Suprapubic skin (tissue), 4 donors: ENCODE measurements at regions not wholly inside any gene's neighbourhood (a gene's known extent, or its start where the extent isn't known, plus 50 kb on each side); places are given as distances from the start of the nearest gene placed in this dataset.

Experiments
- DNase-seq, 2 donors: peaks; one replicate each; pipeline ENCODE4 v3.0.0-alpha.2; 2019; ENCODE audit warnings: low spot score in 2 of 2
- H3K27ac ChIP-seq: fragments of 200-600 bp; sonication (generic); one replicate; pipeline ENCODE4 v1.5.1; 2019
- H3K27me3 ChIP-seq: fragments of 200-600 bp; sonication (generic); one replicate; pipeline ENCODE4 v1.5.1; 2019
- H3K36me3 ChIP-seq: fragments of 200-600 bp; sonication (generic); one replicate; pipeline ENCODE4 v1.5.1; 2019
- H3K4me1 ChIP-seq: fragments of 200-600 bp; sonication (generic); one replicate; pipeline ENCODE4 v1.5.1; 2019
- H3K4me3 ChIP-seq: fragments of 200-600 bp; sonication (generic); one replicate; pipeline ENCODE4 v1.5.1; 2019; ENCODE audit warnings: mild to moderate bottlenecking
- H3K9me3 ChIP-seq: fragments of 200-600 bp; sonication (generic); one replicate; pipeline ENCODE4 v1.5.1; 2019
- EP300 ChIP-seq: sonication (generic); formaldehyde crosslinking; IDR thresholded peaks from one replicate; pipeline ENCODE4 v1.6.1; 2017; ENCODE audit warnings: antibody characterized with exemption
- POLR2A ChIP-seq, 2 donors: fragments of 450-650 bp; IDR thresholded peaks; one replicate each; pipeline ENCODE4 v1.6.1; 2017; ENCODE audit warnings: antibody characterized with exemption in 2 of 2, mild to moderate bottlenecking in 2 of 2, moderate library complexity in 2 of 2
- POLR2AphosphoS5 ChIP-seq, 3 donors: sonication (generic); formaldehyde crosslinking; IDR thresholded peaks; one replicate each; pipeline ENCODE4 v1.6.1; 2017; ENCODE audit warnings: antibody characterized with exemption in 3 of 3
- WGBS: methylation state at CpG from one replicate; pipeline ENCODE4 v1.1.5; 2018; 5-methylcytosine and 5-hydroxymethylcytosine counted together
- TF ChIP-seq, protein P1 (sequence below), 2 donors: fragments of 200-600 bp in 1 of 2; fragments of 450-650 bp in 1 of 2; sonication (generic) in 1 of 2; IDR thresholded peaks; one replicate each; pipeline ENCODE4 v1.5.1; 2016 to 2019; ENCODE audit warnings: antibody characterized with exemption in 2 of 2, mild to moderate bottlenecking in 1 of 2, moderate library complexity in 1 of 2

DNA sequence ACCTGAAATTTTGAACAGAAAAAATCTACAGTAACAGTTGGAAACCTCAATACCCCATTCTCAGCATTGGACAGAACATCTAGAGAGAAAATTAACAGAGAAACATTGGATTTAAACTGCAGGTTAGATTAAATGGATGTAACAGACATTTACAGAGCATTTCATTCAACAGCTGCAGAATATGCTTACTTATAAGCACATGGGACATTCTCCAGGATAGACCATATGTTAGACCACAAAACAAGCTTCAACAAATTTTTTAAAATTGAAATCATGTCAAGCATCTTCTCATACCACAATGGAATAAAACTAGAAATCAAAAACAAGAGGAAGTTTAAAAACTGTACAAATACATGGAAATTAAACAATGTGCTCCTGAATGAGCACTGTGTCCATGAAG is 316.3 kb downstream of the FAM170A start:
- TF ChIP-seq EP300, result no peak
- TF ChIP-seq, protein P1, sequence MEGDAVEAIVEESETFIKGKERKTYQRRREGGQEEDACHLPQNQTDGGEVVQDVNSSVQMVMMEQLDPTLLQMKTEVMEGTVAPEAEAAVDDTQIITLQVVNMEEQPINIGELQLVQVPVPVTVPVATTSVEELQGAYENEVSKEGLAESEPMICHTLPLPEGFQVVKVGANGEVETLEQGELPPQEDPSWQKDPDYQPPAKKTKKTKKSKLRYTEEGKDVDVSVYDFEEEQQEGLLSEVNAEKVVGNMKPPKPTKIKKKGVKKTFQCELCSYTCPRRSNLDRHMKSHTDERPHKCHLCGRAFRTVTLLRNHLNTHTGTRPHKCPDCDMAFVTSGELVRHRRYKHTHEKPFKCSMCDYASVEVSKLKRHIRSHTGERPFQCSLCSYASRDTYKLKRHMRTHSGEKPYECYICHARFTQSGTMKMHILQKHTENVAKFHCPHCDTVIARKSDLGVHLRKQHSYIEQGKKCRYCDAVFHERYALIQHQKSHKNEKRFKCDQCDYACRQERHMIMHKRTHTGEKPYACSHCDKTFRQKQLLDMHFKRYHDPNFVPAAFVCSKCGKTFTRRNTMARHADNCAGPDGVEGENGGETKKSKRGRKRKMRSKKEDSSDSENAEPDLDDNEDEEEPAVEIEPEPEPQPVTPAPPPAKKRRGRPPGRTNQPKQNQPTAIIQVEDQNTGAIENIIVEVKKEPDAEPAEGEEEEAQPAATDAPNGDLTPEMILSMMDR (IDR thresholded peaks at IDR 0.05), result no peak
- no peak for TF ChIP-seq POLR2AphosphoS5 (IDR thresholded peaks at IDR 0.05)
- no peaks in the 10 kb centered on the region for H3K36me3 ChIP-seq
- H3K4me3 ChIP-seq, result no peak overlapping the region
- H3K9me3 ChIP-seq, result no peaks in the 10 kb centered on the region
- H3K27ac ChIP-seq, result no peak overlapping the region
- H3K4me1 ChIP-seq, result no peaks in the 10 kb centered on the region
- no peaks in the 10 kb centered on the region for H3K27me3 ChIP-seq
- DNase-seq, result no peak

GRCh38 chr5:119948162-119948561 is 318.8 kb downstream of the FAM170A start:
- Histone ChIP-seq H3K27ac (no peak overlapping the region), H3K27me3 (no peaks in the 10 kb centered on the region), H3K4me3 (no peak overlapping the region), H3K4me1 (no peaks in the 10 kb centered on the region), H3K36me3 (no peaks in the 10 kb centered on the region), H3K9me3 (no peaks in the 10 kb centered on the region)
- 70% methylated on average over 1 of the region's 1 CpG for WGBS
- DNase-seq, result no peak
- TF ChIP-seq POLR2AphosphoS5 (IDR thresholded peaks at IDR 0.05) (no peak), POLR2A (IDR thresholded peaks at IDR 0.05) (no peak), EP300 (no peak)
- TF ChIP-seq, protein P1 (IDR thresholded peaks at IDR 0.05), result no peak

DNA sequence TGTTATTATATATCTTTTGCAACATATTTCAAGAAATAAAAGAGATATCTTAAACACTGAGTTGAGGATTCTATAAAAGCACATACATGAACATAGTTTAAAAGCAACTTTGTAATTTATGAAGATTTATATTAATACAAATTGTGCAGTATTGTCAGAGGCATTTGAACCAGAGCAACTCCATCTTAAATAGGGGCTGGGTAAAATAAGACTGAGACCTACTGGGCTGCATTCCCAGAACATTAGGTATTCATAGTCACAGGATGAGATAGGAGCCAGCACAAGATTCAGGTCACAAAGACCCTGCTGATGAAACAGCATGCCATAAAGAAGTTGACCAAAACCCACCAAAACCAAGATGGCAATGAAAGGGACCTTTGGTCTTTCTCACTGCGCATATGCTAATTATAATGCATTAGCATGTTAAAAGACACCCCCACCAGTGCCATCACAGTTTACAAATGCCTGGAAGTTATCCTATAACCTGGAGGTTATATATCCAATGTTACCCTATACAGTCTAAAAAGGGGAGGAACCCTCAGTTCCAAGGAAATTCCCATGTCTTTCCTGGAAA is 320.2 kb downstream of the FAM170A start:
- no peak for DNase-seq
- WGBS, result 73% methylated on average over 1 of the region's 1 CpG
- Histone ChIP-seq H3K9me3 (no peaks in the 10 kb centered on the region), H3K4me3 (no peak overlapping the region), H3K27ac (no peak overlapping the region), H3K27me3 (no peaks in the 10 kb centered on the region), H3K4me1 (no peaks in the 10 kb centered on the region), H3K36me3 (no peaks in the 10 kb centered on the region)
- TF ChIP-seq POLR2A (IDR thresholded peaks at IDR 0.05) (no peak), POLR2AphosphoS5 (IDR thresholded peaks at IDR 0.05) (no peak), EP300 (no peak)
- TF ChIP-seq, protein P1 (IDR thresholded peaks at IDR 0.05), result no peak

- no peak for DNase-seq
- Histone ChIP-seq H3K27me3 (no peaks in the 10 kb centered on the region), H3K9me3 (no peaks in the 10 kb centered on the region), H3K27ac (no peak overlapping the region), H3K4me1 (no peaks in the 10 kb centered on the region), H3K36me3 (no peaks in the 10 kb centered on the region), H3K4me3 (no peak overlapping the region)
- 54% methylated on average over 4 of the region's 4 CpGs for WGBS
- TF ChIP-seq POLR2A (IDR thresholded peaks at IDR 0.05) (no peak), EP300 (no peak), POLR2AphosphoS5 (IDR thresholded peaks at IDR 0.05) (no peak)
- TF ChIP-seq, protein P1 (IDR thresholded peaks at IDR 0.05), result no peak
Observed at GRCh38 chr5:119951330-119951934, 322.1 kb downstream of the FAM170A start.

DNA sequence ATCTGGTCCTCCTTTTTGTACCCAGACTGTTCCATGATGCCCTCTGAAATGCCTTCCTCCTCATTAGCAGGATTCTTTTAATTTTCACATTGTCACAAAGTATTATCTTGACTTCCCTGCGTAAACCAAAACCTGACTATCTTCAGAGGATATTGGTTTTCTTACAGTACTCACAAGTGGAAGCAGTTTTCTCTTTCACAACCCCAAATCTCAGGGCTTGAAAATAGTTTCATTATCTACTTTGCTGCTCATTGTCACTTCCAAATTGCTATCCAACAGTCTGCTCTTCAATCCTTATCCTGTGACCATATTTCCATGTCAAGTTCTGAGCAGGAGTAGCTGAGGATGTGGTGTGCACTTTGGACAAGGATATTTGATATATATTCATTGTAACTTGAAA is 324.1 kb downstream of the FAM170A start:
- WGBS, result no CpG with 5 or more reads among the region's 1 CpG
- TF ChIP-seq, protein P1 (IDR thresholded peaks at IDR 0.05), result no peak
- TF ChIP-seq POLR2A (IDR thresholded peaks at IDR 0.05) (no peak), POLR2AphosphoS5 (IDR thresholded peaks at IDR 0.05) (no peak), EP300 (no peak)

More for the DNA sequence above, 324.1 kb downstream of the FAM170A start:
- H3K27me3 ChIP-seq, result no peaks in the 10 kb centered on the region
- H3K36me3 ChIP-seq, result no peaks in the 10 kb centered on the region
- no peaks in the 10 kb centered on the region for H3K9me3 ChIP-seq
- H3K27ac ChIP-seq, result no peak overlapping the region
- H3K4me3 ChIP-seq, result no peak overlapping the region
- no peak for DNase-seq
- H3K4me1 ChIP-seq, result no peaks in the 10 kb centered on the region
